DND-41 (cell line): ENCODE measurements at regions not wholly inside any gene's neighbourhood (a gene's known extent, or its start where the extent isn't known, plus 50 kb on each side); places are given as distances from the start of the nearest gene placed in this dataset.

ENCODE experiments used
- EZH2 ChIP-seq: IDR thresholded peaks from 3 replicates; pipeline ENCODE4 v1.6.1; 2012; ENCODE audit warnings: borderline replicate concordance, low read depth, mild to moderate bottlenecking, moderate library complexity, low read length, inconsistent platforms; ENCODE audit not compliant: severe bottlenecking
- TF ChIP-seq, protein P1 (sequence below): IDR thresholded peaks from 2 replicates; pipeline ENCODE4 v1.5.1; 2012; ENCODE audit warnings: borderline replicate concordance, low read length, moderate library complexity, mild to moderate bottlenecking; ENCODE audit not compliant: poor library complexity, severe bottlenecking; ENCODE audit errors: extremely low read depth

DNA sequence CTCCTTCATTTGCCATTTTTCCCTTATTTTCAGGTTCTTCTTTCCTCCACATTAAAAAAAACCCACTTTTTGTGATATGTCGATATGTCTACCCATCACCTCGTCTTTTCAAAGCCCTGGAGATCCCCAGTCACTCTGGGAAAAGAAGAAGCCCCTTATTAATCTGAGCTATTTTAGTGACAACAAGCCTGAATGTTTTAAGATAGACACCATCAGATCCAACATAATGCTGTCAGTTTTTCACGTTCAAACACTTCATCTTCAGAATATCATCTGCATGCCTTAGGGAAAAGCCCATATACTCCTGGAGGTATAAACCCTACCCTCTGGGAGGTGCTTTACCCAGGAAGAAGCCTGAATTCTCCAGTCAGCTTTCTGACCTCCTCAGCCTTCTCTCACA lies 464.0 kb upstream of the CDH4 start:
- TF ChIP-seq, protein P1, sequence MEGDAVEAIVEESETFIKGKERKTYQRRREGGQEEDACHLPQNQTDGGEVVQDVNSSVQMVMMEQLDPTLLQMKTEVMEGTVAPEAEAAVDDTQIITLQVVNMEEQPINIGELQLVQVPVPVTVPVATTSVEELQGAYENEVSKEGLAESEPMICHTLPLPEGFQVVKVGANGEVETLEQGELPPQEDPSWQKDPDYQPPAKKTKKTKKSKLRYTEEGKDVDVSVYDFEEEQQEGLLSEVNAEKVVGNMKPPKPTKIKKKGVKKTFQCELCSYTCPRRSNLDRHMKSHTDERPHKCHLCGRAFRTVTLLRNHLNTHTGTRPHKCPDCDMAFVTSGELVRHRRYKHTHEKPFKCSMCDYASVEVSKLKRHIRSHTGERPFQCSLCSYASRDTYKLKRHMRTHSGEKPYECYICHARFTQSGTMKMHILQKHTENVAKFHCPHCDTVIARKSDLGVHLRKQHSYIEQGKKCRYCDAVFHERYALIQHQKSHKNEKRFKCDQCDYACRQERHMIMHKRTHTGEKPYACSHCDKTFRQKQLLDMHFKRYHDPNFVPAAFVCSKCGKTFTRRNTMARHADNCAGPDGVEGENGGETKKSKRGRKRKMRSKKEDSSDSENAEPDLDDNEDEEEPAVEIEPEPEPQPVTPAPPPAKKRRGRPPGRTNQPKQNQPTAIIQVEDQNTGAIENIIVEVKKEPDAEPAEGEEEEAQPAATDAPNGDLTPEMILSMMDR = no peak
- no peak for TF ChIP-seq EZH2
